Activated CD8-positive, alpha-beta memory T cell treated with anti-CD3 and anti-CD28 coated beads for 48 hours (primary cell): ENCODE measurements at regions not wholly inside any gene's neighbourhood (a gene's known extent, or its start where the extent isn't known, plus 50 kb on each side); places are given as distances from the start of the nearest gene placed in this dataset.
"Not testable (repeated sequence)": the region's sequence is repeated elsewhere in the genome, so short reads cannot be mapped to it uniquely, and the experiment has no call there.

Experiments used
- DNase-seq, 3 experiments: peaks; one replicate each; pipeline ENCODE4 v3.0.0-alpha.2; 2020; ENCODE audit warnings: low read depth in 2 of 3, low spot score in 2 of 3

GRCh38 chr14:57061009-57061711 is 207.5 kb downstream of the EXOC5 start:
- DNase-seq = no peak

GRCh38 chr14:57060276-57060955 is 208.3 kb downstream of the EXOC5 start:
- DNase-seq = no peak

- DNase-seq = no peak
Measured at GRCh38 chr14:57058319-57058718, 210.4 kb downstream of the EXOC5 start.

GRCh38 chr14:57057803-57058202 is 210.9 kb downstream of the EXOC5 start:
- DNase-seq = no peak

GRCh38 chr14:57056522-57056921 is 212.2 kb downstream of the EXOC5 start:
- not testable (repeated sequence) for DNase-seq

GRCh38 chr14:57052705-57053302 is 215.9 kb downstream of the EXOC5 start:
- DNase-seq = no peak

- DNase-seq = no peak
Measured at GRCh38 chr14:57051633-57052032, 217.1 kb downstream of the EXOC5 start.

GRCh38 chr14:57049848-57050247 is 218.9 kb downstream of the EXOC5 start:
- DNase-seq = no peak

- DNase-seq = no peak
Measured at GRCh38 chr14:57046175-57046574, 222.5 kb downstream of the EXOC5 start.

GRCh38 chr14:57044101-57044973 is 224.4 kb downstream of the EXOC5 start:
- not testable (repeated sequence) for DNase-seq

- no peak for DNase-seq
Measured at GRCh38 chr14:57038689-57039088, 228.4 kb upstream of the OTX2 start.

- no peak for DNase-seq
Measured at GRCh38 chr14:57031474-57031873, 221.2 kb upstream of the OTX2 start.

GRCh38 chr14:57029620-57030253 is 219.5 kb upstream of the OTX2 start:
- DNase-seq = no peak

- DNase-seq = no peak
Measured at GRCh38 chr14:57025456-57025855, 215.2 kb upstream of the OTX2 start.

- DNase-seq = no peak
Measured at GRCh38 chr14:57022608-57023007, 212.3 kb upstream of the OTX2 start.

- DNase-seq = no peak
Measured at GRCh38 chr14:57018065-57018464, 207.8 kb upstream of the OTX2 start.

- DNase-seq = no peak
Measured at GRCh38 chr14:57013987-57014386, 203.7 kb upstream of the OTX2 start.

- no peak for DNase-seq
Measured at GRCh38 chr14:57009585-57010515, 199.6 kb upstream of the OTX2 start.

- no peak for DNase-seq
Measured at GRCh38 chr14:57008534-57008933, 198.3 kb upstream of the OTX2 start.

GRCh38 chr14:56998728-56999127 is 188.4 kb upstream of the OTX2 start:
- no peak for DNase-seq
